GM13977 (cell line): ENCODE measurements at regions not wholly inside any gene's neighbourhood (a gene's known extent, or its start where the extent isn't known, plus 50 kb on each side); places are given as distances from the start of the nearest gene placed in this dataset.

ENCODE experiments used
- DNase-seq: peaks from one replicate; pipeline ENCODE4 v3.0.0; 2012; ENCODE audit warnings: low spot score
- in situ Hi-C: fragments of 300-500 bp; cut with MboI; formaldehyde crosslinking; loops from one replicate; pipeline ENCODE4 v1.12.0; 2022; ENCODE audit warnings: low sequenced_read_pairs, low pct_unique_long_range_greater_than_20kb, mixed read lengths, inconsistent platforms; ENCODE audit not compliant: unreplicated experiment
- TF ChIP-seq, protein P1 (sequence below): IDR thresholded peaks from 2 replicates; pipeline ENCODE4 v1.5.1; 2012; ENCODE audit warnings: mild to moderate bottlenecking, control low read depth; ENCODE audit not compliant: insufficient read depth; ENCODE audit errors: extremely low read depth, missing control alignments

DNA sequence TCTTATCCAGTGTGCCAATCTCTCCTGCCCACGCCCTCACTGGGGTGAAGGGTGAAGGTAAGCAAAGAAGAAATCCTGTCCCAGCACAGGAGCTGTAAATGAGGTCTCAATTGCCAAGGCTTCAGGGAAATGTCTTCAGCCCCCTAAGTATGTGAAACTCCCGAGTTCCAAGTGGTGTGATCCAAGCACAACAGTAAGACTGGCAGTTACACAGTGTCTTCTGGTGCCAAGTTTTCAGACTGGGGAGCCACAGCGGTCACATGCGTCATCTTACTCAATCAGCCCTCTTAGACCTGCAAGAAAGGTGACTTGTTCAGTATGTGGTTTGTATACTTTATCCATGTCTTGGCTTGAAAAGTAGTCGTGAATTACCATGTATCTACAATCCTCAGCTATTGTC, 55.0 kb upstream of the SPRED2 start:
- no peak for DNase-seq
- TF ChIP-seq, protein P1, sequence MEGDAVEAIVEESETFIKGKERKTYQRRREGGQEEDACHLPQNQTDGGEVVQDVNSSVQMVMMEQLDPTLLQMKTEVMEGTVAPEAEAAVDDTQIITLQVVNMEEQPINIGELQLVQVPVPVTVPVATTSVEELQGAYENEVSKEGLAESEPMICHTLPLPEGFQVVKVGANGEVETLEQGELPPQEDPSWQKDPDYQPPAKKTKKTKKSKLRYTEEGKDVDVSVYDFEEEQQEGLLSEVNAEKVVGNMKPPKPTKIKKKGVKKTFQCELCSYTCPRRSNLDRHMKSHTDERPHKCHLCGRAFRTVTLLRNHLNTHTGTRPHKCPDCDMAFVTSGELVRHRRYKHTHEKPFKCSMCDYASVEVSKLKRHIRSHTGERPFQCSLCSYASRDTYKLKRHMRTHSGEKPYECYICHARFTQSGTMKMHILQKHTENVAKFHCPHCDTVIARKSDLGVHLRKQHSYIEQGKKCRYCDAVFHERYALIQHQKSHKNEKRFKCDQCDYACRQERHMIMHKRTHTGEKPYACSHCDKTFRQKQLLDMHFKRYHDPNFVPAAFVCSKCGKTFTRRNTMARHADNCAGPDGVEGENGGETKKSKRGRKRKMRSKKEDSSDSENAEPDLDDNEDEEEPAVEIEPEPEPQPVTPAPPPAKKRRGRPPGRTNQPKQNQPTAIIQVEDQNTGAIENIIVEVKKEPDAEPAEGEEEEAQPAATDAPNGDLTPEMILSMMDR, result no peak
- in situ Hi-C loops, result no loop called here

DNA sequence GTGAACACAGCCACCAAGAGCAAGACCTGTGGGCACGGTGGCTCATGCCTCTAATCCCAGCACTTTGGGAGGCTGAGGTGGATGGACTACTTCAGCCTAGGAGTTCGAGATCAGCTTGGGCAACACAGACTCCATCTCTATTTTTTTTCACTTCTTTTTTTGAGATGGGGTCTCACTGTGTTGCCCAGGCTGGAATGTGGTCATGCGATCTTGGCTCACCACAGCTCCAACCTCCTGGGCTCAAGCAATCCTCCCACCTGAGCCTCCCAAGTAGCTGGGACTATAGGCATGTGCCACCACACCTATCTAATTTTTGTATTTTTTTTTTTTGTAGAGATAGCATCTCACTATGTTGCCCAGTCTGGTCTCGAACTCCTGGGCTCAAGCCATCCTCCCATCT, 54.4 kb upstream of the SPRED2 start:
- in situ Hi-C loops, result no loop called here
- DNase-seq, result no peak
- TF ChIP-seq, protein P1, result no peak

DNA sequence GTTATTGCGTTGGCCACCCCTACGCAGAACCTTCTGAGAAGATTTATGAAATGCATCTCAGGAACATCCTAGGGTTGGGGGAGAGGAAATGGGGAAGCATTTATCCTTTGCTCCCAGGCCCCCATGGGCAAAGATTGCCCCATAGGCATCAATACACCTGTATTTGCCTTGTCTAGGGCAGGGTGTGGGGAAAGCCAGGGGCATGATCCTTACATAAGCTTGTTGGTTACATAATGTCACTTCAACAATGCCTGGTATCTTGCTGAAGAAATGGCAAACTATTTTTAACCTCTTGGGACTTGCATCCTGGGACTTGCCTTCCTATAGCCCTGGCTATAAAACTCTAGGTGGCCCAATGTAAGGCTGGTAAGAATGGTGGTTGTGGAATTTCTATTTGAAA, 53.9 kb upstream of the SPRED2 start:
- TF ChIP-seq, protein P1, result no peak
- no peak for DNase-seq
- in situ Hi-C loops, result no loop called here

DNA sequence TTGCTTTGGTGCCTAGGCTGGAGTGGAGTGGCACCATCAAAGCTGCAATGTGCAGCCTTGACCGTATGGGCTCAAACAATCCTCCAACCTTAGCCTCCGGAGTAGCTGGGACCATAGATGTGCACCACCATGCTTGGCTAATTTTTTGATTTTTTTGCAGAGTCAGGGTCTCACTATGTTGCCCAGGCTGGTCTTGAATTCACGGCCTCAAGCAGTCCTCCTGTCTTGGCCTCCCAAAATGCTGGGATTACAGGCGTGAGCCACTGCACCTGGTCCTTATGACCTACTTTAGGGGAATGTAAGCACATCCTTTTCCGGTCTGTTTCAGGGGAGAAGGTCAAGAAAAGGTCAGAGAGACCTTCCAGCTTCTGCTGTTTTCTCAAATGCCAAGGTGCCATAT, 53.4 kb upstream of the SPRED2 start:
- in situ Hi-C loops, result no loop called here
- no peak for DNase-seq
- TF ChIP-seq, protein P1, result no peak

DNA sequence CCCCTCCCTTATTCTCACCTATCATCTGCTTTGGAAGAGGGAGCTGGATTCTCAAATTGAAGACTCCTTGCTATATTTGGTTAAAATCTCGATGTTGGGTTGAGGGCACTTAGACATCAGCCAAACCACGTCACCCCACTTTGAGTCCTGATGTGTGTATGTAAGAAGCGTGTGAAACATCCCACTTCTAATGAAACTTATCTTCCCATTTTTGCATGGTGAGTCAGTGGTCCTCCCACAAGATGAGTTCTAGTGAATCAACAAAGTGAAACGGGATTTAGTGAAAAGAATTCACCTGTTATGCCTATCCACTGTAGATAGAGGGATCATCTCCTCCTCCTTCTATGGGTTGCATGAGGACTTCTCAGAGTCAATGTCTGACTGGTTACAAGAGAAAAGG, 51.4 kb upstream of the SPRED2 start:
- in situ Hi-C loops, result no loop called here
- TF ChIP-seq, protein P1, result no peak
- DNase-seq, result no peak

DNA sequence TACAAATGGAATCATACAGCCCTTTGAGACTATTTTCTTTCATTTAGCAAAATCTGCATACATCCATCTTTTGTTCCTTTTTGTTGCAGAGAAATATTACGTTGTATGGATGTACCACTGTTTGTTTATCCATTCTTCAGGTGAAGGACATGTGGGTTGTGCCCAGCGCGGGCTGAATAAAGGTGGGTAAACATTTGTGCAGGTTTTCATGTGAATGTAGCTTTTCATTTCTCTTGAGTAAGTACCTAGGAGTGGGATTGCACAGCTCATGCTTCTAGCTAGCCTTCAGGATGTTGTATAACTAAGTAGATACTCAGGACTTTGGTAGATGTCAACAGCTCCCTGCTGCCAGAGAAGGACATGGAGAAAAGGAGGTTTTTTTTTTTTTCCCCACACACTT, 50.6 kb upstream of the SPRED2 start:
- DNase-seq, result no peak
- in situ Hi-C loops, result no loop called here
- TF ChIP-seq, protein P1, result no peak
